GM12874 (cell line): ENCODE measurements at regions not wholly inside any gene's neighbourhood (a gene's known extent, or its start where the extent isn't known, plus 50 kb on each side); places are given as distances from the start of the nearest gene placed in this dataset.

Experiments used
- CTCF ChIP-seq: IDR thresholded peaks from 2 replicates; pipeline ENCODE4 v1.5.1; 2011; ENCODE audit warnings: low read depth, mild to moderate bottlenecking, control low read depth, low read length, moderate library complexity; ENCODE audit not compliant: insufficient read depth

GRCh38 chr2:20499387-20499786 lies 52.5 kb downstream of the RHOB start:
- TF ChIP-seq CTCF, result no peak

GRCh38 chr2:20501974-20502373 lies 55.1 kb downstream of the RHOB start:
- no peak for TF ChIP-seq CTCF

GRCh38 chr2:20504174-20504573 lies 57.3 kb downstream of the RHOB start:
- TF ChIP-seq CTCF, result no peak

- TF ChIP-seq CTCF, result no peak
These were observed 59.4 kb downstream of the RHOB start for GRCh38 chr2:20506201-20506685.

- TF ChIP-seq CTCF, result no peak
These were observed 60.4 kb downstream of the RHOB start for GRCh38 chr2:20507166-20507692.

GRCh38 chr2:20507711-20508110 lies 60.8 kb downstream of the RHOB start:
- TF ChIP-seq CTCF, result no peak

- TF ChIP-seq CTCF, result no peak
These were observed 62.5 kb downstream of the RHOB start for GRCh38 chr2:20509301-20509769.
